GM18511 (cell line): ENCODE measurements at regions not wholly inside any gene's neighbourhood (a gene's known extent, or its start where the extent isn't known, plus 50 kb on each side); places are given as distances from the start of the nearest gene placed in this dataset.
"Not testable (repeated sequence)": the region's sequence is repeated elsewhere in the genome, so short reads cannot be mapped to it uniquely, and the experiment has no call there.

Source experiments
- ATAC-seq: cut with Tn5 transposase; IDR thresholded peaks from one replicate; pipeline ENCODE4 v1.9.1; 2021; ENCODE audit warnings: mild to moderate bottlenecking, moderate library complexity; ENCODE audit not compliant: unreplicated experiment

DNA sequence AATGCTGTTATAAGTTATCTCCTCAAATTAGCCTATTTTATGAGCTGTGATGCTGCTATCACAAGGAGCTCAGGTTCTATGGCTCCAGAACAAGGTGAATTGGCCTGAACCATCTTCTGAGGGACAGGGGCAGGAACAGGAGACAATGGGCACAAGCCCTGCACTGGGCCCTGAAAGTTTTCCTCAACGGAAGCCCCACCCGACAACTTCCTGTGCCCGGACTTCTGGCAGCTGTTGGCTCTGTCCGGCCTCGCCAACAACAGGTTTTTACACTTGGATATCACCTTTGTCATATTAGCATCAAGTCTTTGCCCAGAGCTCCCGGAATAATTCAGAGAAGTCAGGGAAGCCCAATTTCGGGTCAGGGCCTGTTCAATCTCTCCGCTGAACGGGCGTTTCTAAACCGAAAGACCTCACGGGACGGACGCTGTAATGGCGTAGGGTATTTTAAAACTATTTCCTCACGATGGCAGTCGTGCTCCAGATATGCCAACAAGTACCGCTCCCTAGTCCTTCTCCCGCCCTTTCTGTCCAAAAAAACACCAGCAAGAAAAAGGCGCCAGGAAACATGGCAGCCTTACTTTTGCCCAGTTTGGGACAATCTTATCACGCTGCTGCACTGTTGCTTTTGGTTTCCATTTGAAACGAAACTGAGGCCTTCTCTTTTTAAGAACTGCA, 201.0 kb upstream of the STK26 start:
- ATAC-seq: peak; percentile 81

DNA sequence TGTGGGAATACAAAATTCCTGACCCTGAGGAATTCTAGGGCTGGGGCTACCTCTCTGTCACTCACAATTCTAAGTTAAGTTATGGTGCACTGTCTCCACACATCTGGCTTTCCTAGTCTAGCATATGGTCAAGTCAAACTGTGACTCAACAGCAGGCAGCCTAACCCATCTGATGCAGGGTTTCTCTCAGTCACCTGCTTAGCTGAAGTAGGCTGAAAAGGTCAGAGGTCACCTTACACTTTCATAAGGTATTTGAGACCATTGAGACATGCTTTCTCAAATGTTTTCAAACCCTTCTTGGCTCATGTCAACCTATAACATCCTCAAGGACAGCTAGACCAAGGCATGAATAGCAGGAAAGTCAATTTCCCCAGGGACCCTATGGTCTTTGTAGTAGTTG, 196.5 kb upstream of the STK26 start:
- ATAC-seq: no peak

DNA sequence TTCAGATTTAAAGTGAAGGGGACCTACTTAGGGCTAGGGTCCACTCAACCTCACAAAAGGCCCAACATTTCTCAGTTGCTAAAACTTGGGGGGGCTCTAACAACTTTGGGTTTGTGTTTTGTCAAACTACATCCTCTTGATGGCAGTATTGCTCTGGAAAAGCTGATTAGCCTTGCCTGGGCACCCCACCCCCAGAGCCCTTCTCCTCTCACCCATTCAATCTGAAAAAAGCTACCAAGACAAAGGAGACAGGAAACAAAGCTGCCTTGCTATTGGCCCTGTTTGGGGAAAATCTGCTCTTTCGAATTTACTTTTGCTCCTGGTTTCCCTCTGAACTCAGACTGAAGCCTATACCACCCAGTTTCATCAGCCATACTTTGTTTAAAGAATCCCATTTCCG, 195.2 kb upstream of the STK26 start:
- peak; percentile 61 for ATAC-seq

DNA sequence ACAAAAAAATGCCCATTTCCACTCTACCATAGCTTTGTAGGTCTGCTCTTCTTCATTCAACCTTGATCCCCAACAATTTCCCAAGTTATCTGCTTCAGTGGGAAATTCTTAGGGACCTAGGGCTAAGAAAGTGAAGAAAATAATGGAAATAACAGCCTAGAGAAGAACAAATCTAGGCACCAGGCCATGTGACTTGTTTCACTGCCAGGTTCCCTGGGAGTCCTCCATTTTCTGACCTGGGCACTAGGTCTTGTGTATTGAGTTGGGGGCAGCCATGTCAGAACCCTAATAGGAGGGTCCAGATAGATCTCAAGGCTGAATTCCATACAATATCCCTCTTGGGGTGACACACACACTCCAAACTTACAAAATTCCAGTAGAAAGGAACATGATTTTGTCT, 194.6 kb upstream of the STK26 start:
- no peak for ATAC-seq

DNA sequence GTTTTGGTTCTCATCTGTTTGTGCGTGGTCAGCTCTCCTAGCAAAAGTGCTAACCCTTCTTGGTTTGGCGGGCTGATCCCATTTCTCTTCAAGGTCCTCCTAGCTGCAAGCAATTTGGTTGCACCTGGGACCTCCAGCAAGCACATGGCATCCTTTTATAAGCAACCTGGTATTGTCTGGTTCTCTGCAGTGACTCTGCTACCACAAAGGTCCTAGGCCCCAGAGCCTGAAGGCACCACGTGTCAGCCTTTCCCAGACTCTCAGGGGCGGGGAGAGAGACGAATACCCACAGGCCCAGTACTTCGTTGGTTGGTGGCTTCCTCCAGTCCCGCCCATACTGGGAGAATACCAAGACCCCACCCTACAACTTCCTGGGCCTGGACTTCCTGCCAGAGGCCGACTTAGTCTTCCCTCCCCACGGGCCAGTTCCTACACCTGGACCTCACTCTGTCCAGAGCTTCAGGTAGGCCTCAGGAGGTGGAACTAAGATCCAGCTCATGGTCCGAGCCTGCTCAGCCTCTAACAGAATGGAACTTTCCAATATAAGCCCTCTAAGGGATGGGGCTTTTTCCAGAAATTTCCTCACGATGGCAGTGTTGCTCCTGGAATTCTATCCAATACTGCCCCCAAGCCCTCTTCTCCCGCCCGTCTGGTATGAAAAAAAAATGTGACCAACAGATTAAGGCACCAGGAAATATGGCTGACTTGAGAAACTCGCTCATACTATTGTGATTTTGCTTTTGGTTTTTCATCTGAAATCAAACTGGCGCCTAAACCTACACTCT, 192.5 kb upstream of the STK26 start:
- peak; percentile 77 for ATAC-seq

DNA sequence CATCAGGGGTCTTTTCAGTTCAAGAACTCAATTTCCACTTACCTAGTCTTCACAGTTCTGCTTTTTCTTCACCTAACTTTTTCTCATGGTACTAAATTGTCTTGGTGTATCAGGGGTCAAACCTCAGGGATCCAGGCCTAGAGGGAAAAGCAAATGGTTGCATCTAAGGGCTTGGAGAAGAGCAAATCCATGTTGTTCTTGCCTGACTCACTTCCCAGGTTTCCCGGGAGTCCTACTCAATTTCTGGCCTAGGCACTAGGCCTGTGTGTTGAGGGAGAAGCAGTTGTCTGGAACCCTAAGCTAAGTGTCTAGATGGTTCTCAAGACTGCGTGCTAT, 191.9 kb upstream of the STK26 start:
- ATAC-seq: no peak

DNA sequence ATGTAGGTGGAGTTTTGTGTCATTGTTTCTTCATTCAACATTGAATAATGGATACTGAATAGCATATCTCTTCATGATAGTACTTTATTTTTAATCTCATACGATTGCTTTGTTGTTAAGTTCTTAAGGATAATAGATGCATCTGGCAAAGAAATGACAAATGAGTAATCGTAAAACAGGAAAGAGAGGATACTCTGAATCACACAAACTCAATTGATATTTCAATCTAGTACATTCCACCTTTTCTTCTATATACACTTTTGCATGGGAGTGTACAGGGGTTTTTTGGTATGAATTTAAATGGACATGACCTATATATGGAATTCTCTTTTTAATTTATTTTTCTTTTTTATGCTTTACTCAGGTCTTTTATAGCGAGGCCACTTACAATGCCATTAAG, 186.9 kb upstream of the STK26 start:
- no peak for ATAC-seq

DNA sequence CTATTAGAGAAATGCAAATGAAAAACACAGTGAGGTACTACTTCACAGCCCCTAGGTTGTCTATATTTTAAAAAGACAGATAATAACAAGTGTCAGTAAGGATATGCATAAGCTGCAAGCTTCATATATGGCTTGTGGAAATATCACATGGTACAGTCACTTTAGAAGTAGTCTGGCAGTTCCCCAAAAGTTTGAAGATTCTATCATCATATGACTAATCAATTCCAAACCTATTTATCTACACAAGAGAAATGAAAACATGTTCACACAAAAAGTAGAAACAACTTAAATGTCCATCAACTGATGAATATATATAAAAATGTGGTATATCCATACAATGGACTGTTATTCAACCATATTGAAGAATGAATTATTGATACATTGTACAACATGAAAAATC, 185.8 kb upstream of the STK26 start:
- ATAC-seq: no peak

DNA sequence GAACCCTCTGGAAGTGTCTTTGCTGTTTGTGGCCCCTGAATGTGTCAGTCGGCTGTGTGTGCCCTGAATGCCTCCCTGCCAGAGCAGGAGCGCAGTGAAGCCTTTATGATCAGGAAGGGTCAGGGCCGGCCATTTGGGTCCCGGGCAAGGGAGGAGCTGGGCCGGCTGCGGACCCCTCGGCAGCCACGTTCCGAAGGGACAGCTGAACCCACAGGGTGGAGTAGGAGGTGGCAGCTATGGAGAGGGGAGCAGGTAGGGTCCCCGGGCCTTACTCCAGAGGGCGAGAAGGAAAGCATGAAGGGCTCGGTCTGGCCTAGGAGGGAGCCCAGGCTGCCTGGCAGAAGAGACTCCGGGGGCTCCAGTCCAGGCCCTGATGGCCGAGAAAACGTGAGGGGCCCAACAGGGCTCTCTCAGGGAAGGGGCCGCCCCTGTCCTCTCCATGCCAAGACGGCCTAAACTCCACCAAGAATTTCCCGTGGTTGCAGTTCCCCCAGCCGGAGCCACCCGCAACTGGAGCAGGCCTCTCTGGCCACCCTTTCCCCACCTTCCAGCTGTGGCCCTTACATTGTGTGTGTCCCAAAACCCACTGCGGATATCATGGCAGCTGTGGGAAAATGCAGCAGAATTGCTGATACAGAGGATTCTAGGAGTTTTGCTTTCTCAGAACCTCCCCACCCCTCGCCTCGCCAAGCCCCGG, 182.2 kb upstream of the STK26 start:
- ATAC-seq: no peak

DNA sequence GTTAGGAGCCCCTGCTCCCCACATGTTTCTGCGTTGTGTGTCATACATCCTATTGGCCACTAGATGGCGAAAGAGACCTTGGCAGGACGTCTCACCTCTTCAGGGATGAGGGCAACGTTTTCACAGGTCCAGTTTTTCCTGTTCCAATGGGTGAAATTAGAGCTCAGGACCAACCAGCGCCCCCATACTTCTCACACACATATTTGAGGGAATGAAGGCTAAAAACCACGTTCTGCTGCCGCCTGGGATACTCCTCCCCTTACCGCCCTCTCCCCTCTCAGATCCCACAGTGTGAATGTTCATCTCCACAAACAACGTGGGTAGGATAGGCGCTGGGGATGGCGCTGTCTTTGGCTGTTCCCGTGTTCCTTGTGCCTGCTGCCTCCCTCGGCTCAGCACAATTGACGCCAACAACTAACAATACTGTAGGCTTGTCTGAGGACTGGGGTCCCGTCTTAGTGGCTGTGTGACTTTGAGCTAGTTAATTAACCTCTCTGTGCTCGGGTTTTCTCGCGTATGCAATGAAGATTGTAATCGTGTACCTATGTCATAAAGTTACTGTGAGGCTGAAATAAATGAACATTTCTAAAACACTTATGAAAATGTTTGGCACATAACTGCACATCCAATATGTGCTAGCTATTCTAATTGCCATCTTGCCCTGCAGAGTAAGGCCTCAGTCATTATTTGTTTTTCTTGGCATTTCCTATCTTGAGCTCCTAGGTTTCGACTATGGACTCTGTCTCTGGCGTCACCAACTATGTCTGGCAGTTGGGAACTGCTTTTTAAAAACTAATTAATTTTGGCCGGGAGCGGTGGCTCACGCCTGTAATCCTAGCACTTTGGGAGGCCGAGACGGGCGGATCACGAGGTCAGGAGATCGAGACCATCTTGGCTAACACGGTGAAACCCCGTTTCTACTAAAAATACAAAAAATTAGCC, 181.3 kb upstream of the STK26 start:
- ATAC-seq: peak; percentile 91

DNA sequence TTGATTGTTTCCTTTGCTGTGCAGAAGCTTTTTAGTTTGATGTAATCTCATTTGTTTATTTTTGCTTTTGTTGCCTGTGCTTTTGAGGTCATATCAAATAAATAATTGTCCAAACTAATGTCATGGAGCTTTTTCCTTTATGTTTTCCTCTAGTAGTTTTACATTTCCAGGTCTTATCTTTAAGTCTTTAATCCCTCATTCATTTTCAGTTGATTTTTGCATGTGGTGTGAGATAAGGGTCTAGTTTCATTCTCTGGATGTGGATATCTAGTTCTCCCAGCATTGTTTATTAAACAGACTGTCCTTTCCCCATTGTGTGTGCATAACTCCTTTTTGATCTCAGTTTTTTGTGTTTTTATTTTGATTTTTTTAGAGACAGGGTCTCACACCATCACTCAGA, 179.1 kb upstream of the STK26 start:
- ATAC-seq: no peak

DNA sequence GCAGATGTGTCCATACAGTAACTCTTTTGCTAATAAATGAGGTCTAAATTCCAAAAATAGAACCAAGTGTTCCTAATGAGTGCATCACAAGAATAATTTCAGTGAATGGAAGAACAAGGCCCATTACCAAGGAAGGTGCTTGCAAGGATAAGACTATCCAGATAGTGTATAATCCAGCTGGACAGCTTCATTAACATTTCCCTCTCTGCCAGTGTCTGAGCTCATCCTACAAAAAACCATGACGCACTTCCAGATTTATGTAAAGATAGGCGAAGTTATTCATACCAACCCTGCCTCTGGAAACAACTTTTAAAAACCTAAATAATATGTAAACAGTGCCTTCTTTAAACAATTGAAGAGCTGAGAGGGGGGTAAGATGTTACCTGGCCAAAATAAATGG, 177.9 kb upstream of the STK26 start:
- ATAC-seq: no peak

DNA sequence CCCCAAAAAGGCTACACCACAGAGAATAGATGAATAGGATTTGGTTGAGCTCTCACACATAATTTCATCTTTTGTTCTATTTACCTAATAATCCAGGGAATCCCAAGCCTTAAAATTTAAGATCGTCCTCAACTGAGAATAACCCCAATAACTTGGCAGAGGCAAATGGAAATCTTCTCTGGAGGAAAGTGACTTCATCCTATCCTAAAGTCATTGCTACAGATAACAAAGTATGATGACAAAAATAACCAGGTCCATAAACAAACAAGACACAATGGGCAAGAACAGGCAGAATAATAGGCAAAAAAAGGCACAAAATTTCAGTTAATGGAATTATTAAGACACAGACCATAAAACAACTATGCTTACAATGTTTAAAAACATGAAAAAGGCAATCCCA, 177.3 kb upstream of the STK26 start:
- ATAC-seq: no peak

DNA sequence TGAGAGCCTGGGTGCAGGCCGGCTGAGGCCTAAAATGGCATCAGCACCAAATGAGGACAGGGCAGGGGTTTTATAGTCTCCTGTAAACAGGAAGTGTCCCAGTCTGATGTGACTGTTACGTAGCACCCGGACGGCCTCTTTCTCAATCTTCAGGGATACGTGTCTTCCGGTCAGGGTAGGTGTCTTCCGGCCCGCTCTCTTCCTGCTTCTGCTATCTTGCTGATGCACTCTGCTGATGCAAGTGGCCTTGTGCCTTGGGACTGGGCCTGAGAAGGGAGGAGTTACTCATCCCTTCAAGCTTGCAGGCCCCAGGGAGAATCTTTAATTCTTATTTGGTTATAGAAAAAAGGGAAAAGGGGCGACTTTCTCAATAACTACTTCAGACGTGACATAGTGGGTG, 172.1 kb upstream of the STK26 start:
- not testable (repeated sequence) for ATAC-seq

DNA sequence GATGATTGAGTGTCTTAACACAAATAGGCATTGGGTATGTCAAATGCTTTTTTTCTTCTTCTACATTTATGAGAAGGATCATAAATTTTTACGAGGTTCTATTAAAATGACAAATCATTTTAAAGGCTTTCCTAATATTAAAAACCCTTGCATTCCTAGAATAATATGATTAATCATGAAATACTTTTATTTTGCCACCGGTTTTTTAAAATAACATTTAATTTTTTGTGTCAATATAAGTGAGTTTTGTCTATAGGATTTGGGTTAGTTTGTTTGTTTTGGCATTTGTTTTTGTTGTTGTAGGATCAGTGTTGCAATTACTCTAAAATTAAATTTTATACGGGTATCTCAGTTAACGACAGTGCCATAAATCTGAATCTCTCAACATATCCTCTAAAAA, 169.7 kb upstream of the STK26 start:
- ATAC-seq: no peak

DNA sequence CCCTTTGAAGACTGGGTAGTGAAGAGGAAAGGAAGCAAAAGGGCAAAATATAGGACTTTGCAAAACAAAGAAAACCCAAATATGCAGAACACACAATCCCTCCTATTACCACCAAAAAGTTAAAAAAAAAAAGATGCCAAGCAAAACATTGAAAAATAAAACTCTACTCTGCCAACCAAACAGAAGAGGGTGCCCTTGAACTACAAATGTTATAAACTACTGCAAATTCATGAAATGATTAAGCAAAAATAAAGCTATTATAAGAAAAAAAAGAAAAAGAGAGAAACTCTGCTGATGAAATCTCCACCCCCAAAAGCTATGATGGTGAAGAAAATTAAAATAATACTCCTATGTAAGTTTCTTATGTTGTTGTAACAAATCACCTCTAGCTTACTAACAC, 168.5 kb upstream of the STK26 start:
- no peak for ATAC-seq

DNA sequence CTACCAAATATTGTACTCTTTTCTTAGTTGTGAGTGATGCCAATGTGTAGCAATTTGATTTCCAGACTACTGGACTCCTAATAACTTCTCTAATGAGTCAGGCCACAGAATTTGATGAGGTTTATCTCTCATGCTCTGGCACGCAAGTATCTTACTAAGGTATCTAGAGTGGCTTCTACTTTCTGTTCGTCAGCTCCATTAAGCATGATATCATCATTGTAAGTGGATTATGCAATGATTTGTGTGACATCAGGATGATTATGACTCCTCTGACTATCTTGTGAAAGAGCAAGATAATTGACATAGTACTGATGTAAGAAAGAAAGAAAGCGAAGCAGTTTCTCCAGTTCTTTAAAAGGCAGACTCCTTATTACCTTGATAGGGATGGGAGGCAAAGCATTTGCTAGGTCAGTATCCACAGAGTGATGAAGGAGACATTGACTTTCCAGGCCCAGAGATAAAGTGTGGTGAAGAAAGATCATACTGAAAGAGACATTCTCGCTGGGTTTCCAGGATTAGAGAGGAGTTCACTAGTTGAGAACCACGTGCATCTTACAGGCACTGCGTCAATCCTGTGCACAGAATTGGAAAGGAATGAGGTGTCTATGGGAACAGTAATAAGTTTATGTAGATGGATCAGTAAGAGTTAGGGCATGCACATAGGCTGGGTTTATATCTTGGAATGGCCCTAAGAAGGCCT, 161.9 kb upstream of the STK26 start:
- ATAC-seq: no peak

DNA sequence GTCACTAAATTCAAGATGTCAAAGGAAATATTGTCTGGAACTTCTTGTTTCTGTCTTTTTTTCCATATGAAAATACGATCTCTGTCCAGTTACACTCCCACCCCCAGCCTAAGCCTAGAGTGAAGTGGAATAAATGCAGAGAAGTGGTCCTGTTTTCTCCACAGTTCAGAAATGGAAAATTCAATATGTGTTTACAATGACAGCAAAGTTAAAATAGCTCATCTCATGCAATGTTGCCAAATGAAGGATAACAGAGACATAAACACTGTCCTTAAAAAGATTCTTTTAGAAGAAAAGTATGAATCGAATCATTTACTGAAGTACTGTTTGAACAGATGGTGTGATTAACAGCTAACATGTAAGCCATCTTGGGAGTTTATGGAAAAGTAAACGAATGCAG, 160.8 kb upstream of the STK26 start:
- no peak for ATAC-seq

DNA sequence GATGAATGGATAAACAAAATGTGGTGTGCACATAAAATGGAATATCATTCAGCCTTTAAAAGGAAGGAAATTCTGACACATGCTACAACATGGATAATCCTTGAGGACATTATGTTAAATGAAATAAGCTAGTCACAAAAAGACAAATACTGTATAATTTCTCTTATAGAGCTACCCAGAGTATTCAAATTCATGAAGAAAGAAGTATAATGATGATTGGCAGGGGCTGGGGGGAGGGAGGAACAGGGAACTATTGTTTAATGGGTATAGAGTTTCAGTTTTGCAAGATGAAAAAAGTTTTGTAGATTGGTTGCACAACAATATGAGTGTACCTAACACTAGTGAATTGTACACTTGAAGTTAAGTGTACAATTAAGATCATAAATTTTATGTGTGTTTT, 153.9 kb upstream of the STK26 start:
- no peak for ATAC-seq

DNA sequence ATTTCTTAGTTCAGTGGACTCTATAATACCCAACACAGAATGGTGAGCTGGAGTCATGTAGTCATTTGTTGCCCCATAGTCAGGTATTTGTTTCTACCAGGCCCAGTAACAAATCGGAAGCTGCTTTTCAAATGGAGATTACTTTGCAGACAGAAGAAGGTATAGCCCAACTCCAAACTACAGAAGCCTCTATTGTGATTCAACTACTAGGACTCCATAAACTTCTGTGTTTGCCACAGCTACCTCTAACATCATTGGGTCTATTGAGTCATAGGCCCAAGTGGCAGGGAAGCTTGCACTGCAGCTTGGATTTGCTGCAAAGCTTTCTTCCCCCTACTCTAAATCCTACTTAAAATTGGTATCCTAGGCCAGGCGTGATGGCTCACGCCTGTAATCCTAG, 148.8 kb upstream of the STK26 start:
- ATAC-seq: no peak

DNA sequence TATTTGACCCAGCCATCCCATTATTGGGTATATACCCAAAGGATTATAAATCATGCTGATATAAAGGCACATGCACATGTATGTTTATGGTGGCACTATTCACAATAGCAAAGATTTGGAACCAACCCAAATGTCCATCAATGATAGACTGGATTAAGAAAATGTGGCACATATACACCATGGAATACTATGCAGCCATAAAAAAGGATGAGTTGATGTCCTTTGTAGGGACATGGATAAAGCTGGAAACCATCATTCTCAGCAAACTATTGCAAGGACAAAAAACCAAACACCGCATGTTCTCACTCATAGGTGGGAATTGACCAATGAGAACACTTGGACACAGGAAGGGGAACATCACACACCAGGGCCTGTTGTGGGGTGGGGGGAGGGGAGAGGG, 147.3 kb upstream of the STK26 start:
- ATAC-seq: not testable (repeated sequence)
